OCI-M2 (cell line): ENCODE measurements at regions not wholly inside any gene's neighbourhood (a gene's known extent, or its start where the extent isn't known, plus 50 kb on each side); places are given as distances from the start of the nearest gene placed in this dataset.
"Not testable (repeated sequence)": the region's sequence is repeated elsewhere in the genome, so short reads cannot be mapped to it uniquely, and the experiment has no call there.

Experiments used
- DNase-seq: peaks from one replicate; lab custom pipeline; 2025; ENCODE audit not compliant: unreplicated experiment; lab: John Stamatoyannopoulos, UW

GRCh38 chr1:195851016-195851601 is 757.1 kb downstream of the KCNT2 start:
- DNase-seq, result no peak

GRCh38 chr1:195849180-195849579 is 759.1 kb downstream of the KCNT2 start:
- DNase-seq, result no peak

- DNase-seq, result not testable (repeated sequence)
Observed at GRCh38 chr1:195847957-195848875, 760.0 kb downstream of the KCNT2 start.

GRCh38 chr1:195831789-195832188 is 776.5 kb downstream of the KCNT2 start:
- DNase-seq, result no peak

- no peak for DNase-seq
Observed at GRCh38 chr1:195828325-195828724, 779.9 kb downstream of the KCNT2 start.

- no peak for DNase-seq
Observed at GRCh38 chr1:195820925-195821324, 787.3 kb downstream of the KCNT2 start.

- no peak for DNase-seq
Observed at GRCh38 chr1:195806060-195806459, 802.2 kb downstream of the KCNT2 start.

- no peak for DNase-seq
Observed at GRCh38 chr1:195804547-195804946, 803.7 kb downstream of the KCNT2 start.

GRCh38 chr1:195799016-195799415 is 809.2 kb downstream of the KCNT2 start:
- DNase-seq, result no peak

- no peak for DNase-seq
Observed at GRCh38 chr1:195794225-195794624, 814.0 kb downstream of the KCNT2 start.

- DNase-seq, result no peak
Observed at GRCh38 chr1:195791796-195792195, 816.4 kb downstream of the KCNT2 start.

GRCh38 chr1:195790514-195791168 is 817.6 kb downstream of the KCNT2 start:
- no peak for DNase-seq

- no peak for DNase-seq
Observed at GRCh38 chr1:195789321-195789720, 818.9 kb downstream of the KCNT2 start.

- no peak for DNase-seq
Observed at GRCh38 chr1:195788721-195789120, 819.5 kb downstream of the KCNT2 start.

GRCh38 chr1:195785830-195786229 is 822.4 kb downstream of the KCNT2 start:
- DNase-seq, result no peak

GRCh38 chr1:195773931-195774330 is 834.3 kb downstream of the KCNT2 start:
- no peak for DNase-seq

GRCh38 chr1:195769461-195769860 is 838.8 kb downstream of the KCNT2 start:
- DNase-seq, result no peak

- no peak for DNase-seq
Observed at GRCh38 chr1:195768936-195769335, 839.3 kb downstream of the KCNT2 start.

- DNase-seq, result no peak
Observed at GRCh38 chr1:195768377-195768776, 839.9 kb downstream of the KCNT2 start.

GRCh38 chr1:195766709-195767108 is 841.5 kb downstream of the KCNT2 start:
- no peak for DNase-seq

GRCh38 chr1:195765099-195765498 is 843.1 kb downstream of the KCNT2 start:
- DNase-seq, result no peak

GRCh38 chr1:195763907-195764374 is 844.3 kb downstream of the KCNT2 start:
- DNase-seq, result no peak
